GM18868 (cell line): ENCODE measurements at regions not wholly inside any gene's neighbourhood (a gene's known extent, or its start where the extent isn't known, plus 50 kb on each side); places are given as distances from the start of the nearest gene placed in this dataset.
A peak's percentile ranks its signal among the peaks of the same experiment; 100 is the strongest.
"Not testable (repeated sequence)": the region's sequence is repeated elsewhere in the genome, so short reads cannot be mapped to it uniquely, and the experiment has no call there.

ENCODE experiments used
- ATAC-seq: cut with Tn5 transposase; IDR thresholded peaks from one replicate; pipeline ENCODE4 v1.9.1; 2021; ENCODE audit warnings: mild to moderate bottlenecking, moderate library complexity; ENCODE audit not compliant: unreplicated experiment

DNA sequence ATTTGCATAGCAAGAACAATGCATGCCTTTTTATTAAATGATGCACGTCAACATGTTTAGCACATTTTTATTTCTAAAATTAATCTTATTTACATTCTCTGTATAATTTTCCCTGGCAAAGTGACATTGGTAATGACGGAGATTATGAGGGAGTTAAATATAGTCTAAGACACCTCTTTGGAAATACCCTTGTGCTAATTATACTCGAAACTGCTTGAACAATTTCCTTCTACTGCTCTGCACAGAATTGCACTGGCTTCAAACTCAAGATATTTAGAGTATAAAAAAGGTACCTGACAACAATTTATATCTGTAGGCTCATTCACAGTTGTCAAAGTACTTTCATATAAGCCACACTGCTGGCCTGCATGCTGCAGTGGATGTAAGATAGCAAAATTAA, 602.7 kb downstream of the NXPH1 start:
- peak; percentile 60 for ATAC-seq

DNA sequence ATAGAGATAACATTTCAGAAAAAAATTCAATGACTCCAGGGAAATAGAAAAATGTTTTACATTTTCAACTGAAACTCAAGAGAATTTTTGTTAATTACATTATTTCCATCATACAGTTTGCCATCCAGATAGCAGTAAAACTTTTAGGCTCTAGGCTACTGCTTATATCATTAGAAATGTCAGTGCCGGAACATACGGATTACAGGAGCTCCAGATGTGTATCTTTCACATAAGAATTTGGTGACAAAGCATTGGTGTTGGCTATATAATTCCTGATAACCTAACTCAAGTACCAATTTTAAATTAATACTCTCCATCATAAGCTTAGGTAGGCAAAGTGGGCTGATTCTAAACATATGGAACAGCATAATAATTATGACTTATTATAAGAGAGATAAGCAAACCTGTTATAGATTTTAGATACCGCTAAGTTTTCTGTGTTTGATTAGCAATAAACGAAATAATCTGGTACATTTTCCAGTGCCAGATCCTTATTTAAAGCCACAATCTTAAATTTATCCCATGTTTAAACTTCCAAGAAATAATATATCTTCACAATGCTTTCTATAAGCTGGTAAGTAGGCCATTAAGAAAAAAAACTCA, 637.9 kb downstream of the NXPH1 start:
- no peak for ATAC-seq

DNA sequence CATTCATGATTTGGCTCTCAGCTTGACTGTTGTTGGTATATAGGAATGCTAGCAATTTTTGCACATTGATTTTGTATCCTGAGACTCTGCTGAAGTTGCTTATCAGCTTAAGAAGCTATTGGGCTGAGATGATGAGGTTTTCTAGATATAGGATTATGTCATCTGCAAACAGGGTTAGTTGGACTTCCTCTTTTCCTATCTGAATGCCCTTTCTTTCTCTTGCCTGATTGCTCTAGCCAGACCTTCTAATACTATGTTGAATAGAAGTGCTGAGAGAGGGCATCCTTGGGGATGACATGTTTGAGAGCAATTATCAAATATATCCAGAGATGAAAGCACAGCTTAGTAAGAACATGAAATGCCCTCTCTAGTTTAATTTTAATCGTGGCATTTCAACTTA, 642.4 kb downstream of the NXPH1 start:
- ATAC-seq, result not testable (repeated sequence)

DNA sequence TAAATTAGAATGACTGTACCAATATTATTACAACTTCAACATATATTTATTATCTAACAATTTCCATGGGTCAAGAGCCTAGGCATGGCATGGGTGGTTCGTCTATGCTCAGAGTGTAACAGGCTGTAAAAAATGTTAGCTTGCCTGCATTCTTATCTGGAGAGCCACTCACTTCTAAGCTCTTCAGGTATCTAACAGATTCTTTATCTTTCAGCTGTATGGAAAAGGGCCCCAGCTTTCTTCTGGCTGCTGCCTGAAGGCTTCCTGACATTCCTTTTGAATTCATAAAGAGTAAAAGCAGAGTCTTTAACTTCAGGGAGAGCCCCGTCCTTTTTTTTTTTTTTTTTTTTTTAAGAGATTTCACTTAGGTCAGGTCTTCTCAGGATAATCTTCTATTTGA, 648.8 kb downstream of the NXPH1 start:
- ATAC-seq, result no peak

DNA sequence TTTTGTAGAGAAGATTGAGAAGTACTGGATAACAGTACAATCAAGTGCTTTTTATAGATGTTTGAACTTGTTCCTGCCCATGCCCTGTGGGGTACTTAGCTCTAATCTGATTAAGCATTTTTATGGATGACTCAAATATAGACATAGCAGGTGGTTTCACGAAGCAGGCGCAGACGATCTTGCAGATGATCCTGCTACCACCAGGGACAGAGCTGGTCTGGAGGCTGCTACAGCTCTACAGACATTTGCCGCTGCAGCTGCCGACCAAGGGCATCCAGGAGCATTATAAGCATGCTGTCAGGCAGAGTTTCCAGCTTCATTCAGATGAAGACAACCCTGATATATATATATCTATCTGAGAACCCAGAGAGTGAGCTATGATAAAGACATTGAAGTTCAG, 650.4 kb downstream of the NXPH1 start:
- ATAC-seq, result no peak

DNA sequence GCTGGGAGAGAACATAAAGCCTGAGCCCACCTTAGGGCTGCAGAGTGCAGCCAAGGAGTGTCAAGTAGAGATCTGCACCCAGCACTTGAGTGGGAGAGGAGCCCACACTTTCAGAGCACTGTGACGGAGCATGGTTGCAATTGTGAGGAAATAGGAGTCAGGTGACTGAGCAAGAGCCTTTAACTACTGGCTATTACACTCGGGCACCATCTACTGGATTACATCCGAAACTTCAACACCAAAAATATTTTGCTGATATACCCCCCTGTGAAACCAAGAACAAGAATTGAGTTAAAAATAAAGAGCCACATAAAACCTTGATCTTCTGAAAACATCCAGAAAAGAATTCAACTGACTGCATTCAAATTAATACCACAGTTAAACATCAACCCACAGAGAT, 657.9 kb downstream of the NXPH1 start:
- peak; percentile 75 for ATAC-seq

DNA sequence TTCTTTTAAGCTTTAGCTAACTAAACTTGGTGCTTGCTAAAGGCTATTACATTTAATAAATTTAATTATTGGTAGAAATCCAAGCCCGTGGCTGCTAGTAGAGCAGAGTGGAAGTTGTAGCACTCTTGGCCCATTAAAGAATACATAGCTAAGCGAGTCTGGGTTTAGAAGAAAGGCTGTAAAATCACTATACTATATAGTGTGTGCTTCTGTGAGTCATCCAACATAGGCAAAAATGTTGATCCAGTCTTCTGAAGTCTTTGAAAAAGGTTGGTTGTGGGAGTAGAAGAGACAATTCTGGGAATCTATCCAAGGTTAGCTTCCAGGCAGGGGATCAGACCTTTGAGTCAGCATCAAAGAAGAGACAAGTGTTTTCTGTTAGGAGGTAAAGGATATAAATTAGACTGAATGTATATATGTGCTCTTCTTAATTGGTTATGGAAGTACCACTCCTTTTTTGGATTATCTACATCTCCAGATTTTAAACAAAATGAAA, 664.2 kb downstream of the NXPH1 start:
- no peak for ATAC-seq

DNA sequence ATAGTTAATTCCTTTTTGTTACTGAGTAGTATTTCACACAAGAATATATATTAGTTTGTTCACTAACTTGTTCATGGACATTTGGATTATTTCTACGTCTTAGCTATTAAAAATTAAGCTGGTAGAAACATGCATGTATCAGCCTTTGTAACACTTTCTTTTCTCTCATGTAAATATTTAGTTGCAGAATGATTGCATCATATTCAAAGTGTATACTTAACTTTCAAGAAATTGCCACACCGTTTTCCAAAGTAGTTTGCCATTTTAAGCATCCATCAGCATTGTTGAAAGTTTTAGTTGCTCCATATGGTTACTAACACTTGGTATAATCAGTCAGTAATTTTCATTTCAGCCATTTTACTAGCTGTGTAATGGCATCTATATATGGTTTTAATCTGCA, 666.9 kb downstream of the NXPH1 start:
- ATAC-seq, result no peak

DNA sequence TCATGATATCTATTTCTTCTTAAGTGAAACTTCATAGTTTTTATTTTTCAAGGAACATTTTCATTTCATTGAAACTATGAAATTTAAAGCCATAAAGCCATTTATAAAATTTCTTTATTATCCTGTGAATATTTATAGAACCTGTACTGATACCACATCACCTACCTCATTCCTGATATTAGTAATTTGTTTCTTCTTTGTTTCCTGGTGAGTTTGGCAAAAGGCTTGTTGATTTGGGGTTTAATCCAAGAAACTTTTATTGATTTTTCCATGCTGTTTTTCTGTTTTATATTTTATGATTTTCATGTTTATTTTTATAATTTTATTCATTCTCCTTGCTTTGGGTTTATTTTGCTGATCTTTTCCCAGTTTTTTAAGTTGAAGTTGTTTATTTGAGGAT, 669.4 kb downstream of the NXPH1 start:
- no peak for ATAC-seq

DNA sequence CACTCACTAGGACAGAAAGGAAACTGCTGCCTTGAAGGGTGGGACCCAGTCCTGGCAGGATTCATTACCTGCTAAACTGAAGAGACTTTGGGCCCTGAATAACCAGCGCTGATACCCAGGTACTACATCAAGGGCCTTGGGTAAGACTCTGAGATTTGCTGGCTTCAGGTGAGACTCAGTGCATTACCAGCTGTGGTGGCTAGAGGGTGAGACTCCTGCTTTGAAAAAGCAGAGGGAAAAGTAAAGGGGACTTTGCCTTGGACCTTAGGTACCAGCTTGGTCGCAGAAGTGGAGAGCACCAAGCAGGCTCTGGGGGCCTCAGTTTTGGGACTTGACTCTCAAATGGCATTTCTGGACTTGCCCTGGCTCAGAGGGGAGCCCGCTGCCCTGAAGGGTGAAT, 673.3 kb downstream of the NXPH1 start:
- no peak for ATAC-seq

DNA sequence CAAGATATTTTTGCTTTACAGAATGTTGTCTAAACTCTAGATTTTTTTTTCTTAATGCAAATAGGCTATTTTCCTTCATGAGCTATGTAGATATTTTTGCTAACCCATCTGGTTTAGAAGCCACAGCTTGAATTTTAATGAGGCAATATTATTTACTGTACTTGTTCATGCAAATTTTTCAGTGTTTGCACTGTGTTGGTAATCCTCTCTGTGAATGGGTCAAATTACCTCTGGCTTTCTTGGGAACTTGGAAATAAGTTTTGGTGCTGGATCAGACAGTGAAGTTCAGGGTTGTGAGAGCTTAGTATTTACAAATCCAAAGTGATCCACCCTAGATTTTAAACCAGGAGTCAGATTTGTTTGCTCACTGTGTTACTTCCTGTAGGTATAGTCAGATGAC, 686.9 kb downstream of the NXPH1 start:
- no peak for ATAC-seq

DNA sequence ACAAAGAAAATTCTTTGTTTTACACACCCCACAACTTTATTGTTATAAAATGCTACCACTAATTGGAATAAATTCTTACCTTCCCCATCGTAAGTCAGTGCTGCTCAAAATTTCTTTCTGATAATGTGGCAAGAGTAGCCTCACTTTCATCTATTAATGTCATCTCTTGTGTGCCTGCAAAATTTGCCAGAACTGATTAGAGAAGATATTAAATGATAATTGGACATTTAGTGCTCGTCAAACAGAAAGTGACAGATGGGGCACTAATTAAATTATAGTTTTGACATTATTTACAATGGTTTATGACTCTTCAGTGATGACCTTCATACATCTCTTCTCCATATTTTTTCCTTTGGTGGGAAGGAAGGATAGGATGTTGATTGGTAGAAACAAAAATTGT, 690.9 kb downstream of the NXPH1 start:
- ATAC-seq, result no peak

DNA sequence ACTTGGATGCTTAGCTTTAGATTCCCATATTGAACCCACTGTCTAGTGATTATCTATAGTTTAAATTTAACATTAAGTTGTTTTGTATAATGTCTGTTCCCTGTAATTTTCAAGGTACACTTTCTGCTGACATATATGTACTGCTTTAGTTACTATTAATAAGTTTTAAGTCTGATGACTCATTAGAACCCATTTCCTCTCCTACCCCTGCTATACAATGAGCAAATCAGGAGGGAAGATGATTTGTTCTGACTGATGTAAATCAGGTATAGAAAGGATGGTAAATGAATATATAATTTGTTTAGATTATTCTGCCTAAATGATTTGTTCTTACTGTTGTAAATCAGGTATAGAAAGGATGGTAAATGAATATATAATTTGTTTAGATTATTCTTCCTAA, 691.8 kb downstream of the NXPH1 start:
- no peak for ATAC-seq

DNA sequence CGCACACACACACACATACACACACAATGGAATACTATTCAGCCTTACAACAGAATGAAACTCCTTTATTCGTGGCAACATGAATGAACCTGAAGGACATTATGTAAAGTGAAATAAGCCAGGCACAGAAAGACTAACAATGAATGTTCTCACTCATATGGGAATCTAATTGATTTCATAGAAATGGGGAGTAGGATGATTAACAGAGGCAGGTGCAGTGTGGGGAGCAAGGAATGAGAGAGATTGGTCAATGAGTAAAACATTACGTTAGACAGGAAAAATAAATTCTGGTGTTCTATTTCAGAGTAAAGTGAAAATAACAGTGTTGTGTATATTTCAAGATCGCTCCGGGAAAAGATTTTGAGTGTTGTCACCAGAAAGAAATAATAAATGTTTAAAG, 694.5 kb downstream of the NXPH1 start:
- ATAC-seq, result no peak

DNA sequence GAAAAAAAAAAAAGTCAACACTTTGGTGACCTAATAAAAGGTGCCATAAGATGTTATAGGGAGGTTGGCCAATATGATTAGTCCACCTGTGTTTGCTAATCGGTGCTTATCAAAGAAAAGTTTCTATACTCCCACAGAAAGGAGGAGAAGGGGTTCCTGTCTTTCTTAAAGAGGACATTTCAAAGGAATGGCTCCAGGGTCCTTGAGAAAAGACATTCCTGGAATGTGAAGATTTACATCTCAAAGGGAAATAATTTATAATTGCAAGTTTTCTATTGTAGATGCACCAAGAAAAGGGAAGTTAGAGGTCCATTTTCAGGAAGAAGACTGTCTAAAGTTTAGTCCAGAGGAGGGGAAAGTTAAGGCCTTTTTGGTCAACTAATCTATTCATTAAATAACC, 715.3 kb downstream of the NXPH1 start:
- ATAC-seq, result no peak

DNA sequence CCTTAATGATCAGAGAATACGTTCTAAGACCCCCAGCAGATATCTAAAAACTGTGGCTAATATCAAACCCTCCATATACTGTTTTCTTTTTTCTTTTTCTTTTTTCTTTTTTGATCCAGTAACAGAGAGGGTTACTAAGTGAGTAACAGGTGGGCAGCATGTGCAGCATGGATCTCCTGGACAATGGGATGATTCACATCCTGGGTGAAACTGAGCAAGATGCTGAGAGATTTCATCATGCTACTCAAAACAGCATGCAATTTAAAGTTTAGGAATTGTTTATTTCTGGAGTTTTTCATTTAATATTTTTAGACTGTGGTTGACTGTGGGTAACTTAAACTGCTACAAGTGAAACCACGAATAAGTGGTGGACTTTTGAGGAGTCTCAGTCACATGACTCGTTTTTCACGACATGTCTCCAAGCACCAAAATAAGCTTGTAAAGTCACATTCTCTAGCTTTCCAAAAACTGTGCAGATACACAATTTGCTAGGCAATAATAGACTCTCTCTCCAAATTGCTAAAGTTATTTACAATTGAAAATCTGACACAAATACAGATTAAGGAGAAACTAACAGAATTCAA, 716.2 kb downstream of the NXPH1 start:
- ATAC-seq, result no peak

DNA sequence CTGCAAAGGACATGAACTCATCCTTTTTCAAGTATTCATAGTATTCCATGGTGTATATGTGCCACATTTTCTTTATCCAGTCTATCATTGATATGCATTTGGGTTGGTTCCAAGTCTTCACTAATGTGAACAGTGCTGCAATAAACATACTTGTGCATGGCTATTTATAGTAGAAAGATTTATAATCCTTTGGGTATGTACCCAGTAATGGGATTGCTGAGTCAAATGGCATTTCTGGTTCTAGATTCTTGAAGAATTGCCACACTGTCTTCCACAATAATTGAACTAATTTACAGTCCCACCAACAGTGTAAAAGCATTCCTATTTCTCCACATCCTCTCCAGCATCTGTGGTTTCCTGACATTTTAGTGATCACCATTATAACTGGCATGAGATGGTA, 730.3 kb downstream of the NXPH1 start:
- not testable (repeated sequence) for ATAC-seq

DNA sequence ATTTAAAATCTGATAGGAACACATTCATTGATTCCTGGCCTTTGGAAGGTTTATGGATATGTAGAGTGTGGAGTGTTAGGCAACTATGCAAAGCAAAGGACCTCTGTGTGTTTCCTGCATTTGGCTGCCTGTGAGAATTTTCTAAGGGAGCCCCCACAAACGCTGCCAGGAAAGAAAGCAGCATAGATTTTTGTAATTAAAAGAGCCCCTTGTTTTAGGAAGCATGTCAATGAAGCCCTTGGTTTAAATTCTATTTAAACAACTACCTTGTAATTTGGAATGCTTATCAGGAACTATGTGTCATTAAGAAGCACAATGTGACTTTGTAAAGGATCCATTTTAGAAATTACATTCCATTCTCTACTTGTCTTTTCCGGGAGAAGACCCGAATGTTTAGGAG, 742.5 kb downstream of the NXPH1 start:
- ATAC-seq, result no peak

DNA sequence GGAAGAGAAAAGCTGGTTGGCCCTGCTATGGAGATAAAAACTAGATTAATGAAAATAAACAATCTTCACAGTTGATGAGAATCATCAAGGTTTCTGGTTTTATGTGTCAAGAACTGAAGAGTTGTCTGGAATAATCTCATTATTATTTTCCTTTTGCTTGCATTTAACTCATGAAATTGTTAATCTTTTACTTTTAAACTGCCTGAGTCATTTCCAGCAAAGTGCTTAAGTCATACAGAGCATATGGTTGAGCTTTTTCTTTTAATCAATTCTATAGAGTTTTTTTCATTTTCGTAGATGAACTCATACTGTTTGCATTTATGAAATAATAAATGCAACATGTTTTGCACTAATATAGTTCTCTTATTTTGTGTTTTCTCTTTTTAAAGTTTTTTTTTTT, 747.9 kb downstream of the NXPH1 start:
- ATAC-seq, result no peak

DNA sequence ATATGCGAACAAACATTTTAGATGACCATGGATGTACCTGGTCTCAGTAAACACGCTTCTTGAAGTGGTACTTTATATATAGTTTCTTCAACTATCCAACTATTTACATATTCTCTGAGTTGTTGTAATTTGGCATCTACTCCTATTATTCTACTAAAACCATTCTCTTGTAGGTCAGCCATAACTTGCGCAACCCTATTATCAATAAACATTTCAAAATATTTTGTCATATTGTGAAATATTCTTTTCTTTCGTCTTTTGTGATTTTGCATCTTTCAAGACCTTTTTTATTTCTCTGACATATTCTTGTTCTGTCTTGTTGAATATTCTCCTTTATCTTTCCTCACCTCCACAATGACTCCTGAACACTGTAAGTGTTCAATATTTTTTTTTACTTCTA, 753.3 kb downstream of the NXPH1 start:
- ATAC-seq, result no peak

DNA sequence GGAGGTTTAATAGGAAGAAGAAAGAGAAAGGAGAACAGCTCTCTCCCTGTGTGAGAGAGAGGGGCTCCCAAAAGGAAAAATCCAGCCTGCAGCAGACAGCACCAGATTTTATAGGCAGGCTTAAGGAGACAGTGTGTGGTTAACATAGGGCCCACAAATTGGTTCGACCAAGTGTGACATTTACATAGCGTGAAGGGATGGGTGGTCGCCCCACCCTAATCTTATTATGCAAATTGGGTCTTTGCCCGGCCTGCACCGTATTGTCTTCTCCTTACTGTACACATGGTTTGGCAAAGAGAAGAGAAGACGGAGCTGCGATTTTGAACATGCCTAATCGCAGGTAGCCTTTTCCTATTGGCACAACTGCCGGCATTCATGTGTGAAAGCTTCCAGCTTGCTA, 756.3 kb downstream of the NXPH1 start:
- no peak for ATAC-seq

DNA sequence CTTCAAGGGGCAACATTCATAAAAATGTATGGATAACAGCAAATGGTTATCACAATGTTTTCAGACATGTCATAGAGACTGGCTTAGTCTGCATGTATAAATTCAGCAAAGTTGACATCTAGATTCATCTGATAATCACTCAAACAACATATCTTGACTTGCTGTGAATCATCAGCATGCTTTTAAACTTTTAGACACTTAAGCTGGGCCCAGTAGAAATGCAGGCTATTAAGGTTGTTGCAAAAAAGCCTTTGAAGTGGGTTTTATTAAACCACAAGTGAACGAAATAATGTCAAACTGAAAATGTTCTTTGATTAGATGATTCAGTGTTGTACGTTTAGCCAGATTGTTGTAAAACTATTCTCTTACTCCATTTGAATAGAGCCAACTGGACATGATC, 759.6 kb downstream of the NXPH1 start:
- ATAC-seq, result no peak

DNA sequence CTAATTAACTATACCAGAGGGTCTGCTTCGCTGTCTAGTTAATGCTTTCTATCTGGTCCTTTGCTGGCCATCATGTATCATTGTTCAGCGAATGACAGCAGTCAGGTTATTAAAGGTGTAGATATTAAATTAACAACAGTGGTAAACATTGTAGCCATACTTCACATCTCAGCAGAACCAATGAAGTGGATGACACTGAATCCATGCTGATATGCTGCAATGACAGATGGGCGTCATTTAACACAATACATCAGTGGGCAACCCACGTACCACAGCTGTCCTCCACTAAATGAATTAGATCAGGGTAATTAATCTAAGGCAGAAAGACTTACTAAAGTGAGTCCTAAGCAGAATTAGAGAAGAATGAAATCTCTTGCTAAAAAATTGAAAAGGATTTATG, 767.2 kb downstream of the NXPH1 start:
- ATAC-seq, result no peak
